Glutamatergic neuron (in vitro differentiated cells): ENCODE measurements at regions not wholly inside any gene's neighbourhood (a gene's known extent, or its start where the extent isn't known, plus 50 kb on each side); places are given as distances from the start of the nearest gene placed in this dataset.

Experiments used
- DNase-seq: peaks from one replicate; pipeline ENCODE4 v3.0.0; 2022
- H3K27ac Mint-ChIP-seq: one replicate; pipeline ENCODE4 v1.8.0; 2020; ENCODE audit warnings: mild to moderate bottlenecking, mixed read lengths, inconsistent platforms; ENCODE audit not compliant: unreplicated experiment
- H3K27me3 Mint-ChIP-seq: one replicate; pipeline ENCODE4 v1.8.0; 2020; ENCODE audit warnings: mild to moderate bottlenecking, moderate library complexity, mixed read lengths, inconsistent platforms; ENCODE audit not compliant: unreplicated experiment
- H3K36me3 Mint-ChIP-seq: one replicate; pipeline ENCODE4 v1.8.0; 2020; ENCODE audit warnings: mild to moderate bottlenecking, mixed read lengths, inconsistent platforms; ENCODE audit not compliant: unreplicated experiment
- H3K4me1 Mint-ChIP-seq: one replicate; pipeline ENCODE4 v1.8.0; 2020; ENCODE audit warnings: mild to moderate bottlenecking, low read depth, mixed read lengths, inconsistent platforms; ENCODE audit not compliant: unreplicated experiment
- H3K4me3 Mint-ChIP-seq: one replicate; pipeline ENCODE4 v1.8.0; 2020; ENCODE audit warnings: mild to moderate bottlenecking, mixed read lengths, inconsistent platforms; ENCODE audit not compliant: unreplicated experiment
- H3K9me3 Mint-ChIP-seq: one replicate; pipeline ENCODE4 v1.8.0; 2020; ENCODE audit warnings: mild to moderate bottlenecking, moderate library complexity, mixed read lengths, inconsistent platforms; ENCODE audit not compliant: unreplicated experiment
- TF ChIP-seq, protein P1 (sequence below): fragments of 200-600 bp; sonication (generic); IDR thresholded peaks from one replicate; pipeline ENCODE4 v1.5.0; 2021; ENCODE audit not compliant: partially characterized antibody, unreplicated experiment

DNA sequence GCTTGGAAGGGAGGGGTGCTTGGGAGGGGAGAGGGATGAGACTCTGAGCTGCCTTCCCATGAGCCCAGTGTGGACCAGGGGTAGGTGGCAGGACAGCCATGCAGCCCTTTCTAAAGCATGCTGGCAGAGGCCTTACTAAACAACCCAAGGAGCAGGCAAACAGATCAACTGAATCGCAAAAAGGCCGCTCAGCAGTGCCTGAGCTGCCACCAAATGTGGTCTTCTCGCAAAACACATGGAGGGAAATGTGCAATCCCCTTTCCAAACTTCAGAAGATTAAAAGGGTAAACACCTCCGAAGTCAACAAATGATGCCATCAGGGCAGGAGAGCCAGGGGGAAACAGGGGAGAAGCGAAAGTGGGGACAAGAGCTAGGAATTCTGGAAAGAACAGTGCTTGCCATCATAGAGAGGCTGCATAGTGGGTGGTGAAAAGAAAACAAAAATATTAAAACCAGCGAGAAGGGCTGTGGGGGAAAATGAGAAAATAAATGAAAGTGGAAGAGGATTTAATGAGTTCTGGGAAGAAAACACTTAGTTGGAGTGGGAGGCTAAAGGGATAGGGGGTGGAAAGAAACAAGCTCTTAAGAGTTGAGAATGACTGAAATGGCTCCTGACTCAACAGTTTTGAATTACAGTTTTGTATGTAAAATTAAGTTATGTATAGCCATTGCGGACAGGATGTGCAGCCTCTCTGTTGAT is 62.2 kb upstream of the ZNF32 start:
- no peaks in the 10 kb centered on the region for H3K36me3 Mint-ChIP-seq
- H3K27ac Mint-ChIP-seq, result no peak overlapping the region
- DNase-seq, result no peak
- TF ChIP-seq, protein P1, sequence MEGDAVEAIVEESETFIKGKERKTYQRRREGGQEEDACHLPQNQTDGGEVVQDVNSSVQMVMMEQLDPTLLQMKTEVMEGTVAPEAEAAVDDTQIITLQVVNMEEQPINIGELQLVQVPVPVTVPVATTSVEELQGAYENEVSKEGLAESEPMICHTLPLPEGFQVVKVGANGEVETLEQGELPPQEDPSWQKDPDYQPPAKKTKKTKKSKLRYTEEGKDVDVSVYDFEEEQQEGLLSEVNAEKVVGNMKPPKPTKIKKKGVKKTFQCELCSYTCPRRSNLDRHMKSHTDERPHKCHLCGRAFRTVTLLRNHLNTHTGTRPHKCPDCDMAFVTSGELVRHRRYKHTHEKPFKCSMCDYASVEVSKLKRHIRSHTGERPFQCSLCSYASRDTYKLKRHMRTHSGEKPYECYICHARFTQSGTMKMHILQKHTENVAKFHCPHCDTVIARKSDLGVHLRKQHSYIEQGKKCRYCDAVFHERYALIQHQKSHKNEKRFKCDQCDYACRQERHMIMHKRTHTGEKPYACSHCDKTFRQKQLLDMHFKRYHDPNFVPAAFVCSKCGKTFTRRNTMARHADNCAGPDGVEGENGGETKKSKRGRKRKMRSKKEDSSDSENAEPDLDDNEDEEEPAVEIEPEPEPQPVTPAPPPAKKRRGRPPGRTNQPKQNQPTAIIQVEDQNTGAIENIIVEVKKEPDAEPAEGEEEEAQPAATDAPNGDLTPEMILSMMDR, result no peak
- H3K4me3 Mint-ChIP-seq, result no peak overlapping the region
- H3K27me3 Mint-ChIP-seq, result peaks cover 8% of the 10 kb centered on the region
- H3K4me1 Mint-ChIP-seq, result no peaks in the 10 kb centered on the region
- peaks cover 3% of the 10 kb centered on the region for H3K9me3 Mint-ChIP-seq

DNA sequence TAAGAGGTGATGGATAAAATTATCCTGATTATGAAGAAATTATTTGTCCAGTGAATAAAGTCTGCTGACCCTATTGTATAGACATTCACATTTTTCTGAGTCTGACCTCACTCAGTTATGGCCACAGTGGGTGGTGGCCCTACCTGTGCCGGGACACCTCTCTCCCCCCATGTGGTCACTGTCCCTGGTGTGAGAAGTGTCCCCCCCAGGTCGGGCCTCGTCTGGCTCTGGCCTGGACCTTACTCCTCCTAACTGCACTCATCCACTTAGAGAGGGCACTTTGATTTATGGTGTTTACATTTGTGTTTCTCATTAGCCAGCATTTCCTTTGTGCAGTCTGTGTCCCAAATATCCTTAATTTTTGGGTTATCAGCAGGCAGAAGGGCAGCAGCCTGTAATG is 59.6 kb upstream of the ZNF32 start:
- TF ChIP-seq, protein P1, result no peak
- H3K9me3 Mint-ChIP-seq, result peaks cover 3% of the 10 kb centered on the region
- no peak overlapping the region for H3K27ac Mint-ChIP-seq
- H3K27me3 Mint-ChIP-seq, result peaks cover 6% of the 10 kb centered on the region
- H3K4me1 Mint-ChIP-seq, result no peaks in the 10 kb centered on the region
- H3K36me3 Mint-ChIP-seq, result peaks cover 5% of the 10 kb centered on the region
- no peak overlapping the region for H3K4me3 Mint-ChIP-seq
- DNase-seq, result no peak

DNA sequence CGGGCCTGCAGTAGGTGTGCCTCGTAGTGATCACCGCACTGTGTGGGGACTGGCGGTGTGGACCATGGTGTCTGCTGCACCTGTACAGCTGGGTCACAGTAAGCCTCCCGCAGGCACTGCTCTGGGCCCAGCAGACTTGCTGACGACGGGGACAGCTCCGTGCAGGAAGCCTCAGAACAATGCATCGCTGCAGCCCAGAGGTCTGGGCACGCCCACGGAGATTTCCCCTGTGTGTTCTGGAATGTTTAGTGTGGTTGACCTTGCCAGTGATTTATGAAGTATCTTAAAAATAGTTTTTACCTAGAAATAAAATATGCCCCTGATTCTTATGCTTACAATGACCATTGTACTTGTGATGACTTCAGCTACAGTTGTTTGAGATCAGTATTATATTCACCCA is 59.1 kb upstream of the ZNF32 start:
- peaks cover 3% of the 10 kb centered on the region for H3K9me3 Mint-ChIP-seq
- H3K4me1 Mint-ChIP-seq, result no peaks in the 10 kb centered on the region
- H3K36me3 Mint-ChIP-seq, result peaks cover 5% of the 10 kb centered on the region
- TF ChIP-seq, protein P1, result no peak
- peaks cover 6% of the 10 kb centered on the region for H3K27me3 Mint-ChIP-seq
- no peak overlapping the region for H3K27ac Mint-ChIP-seq
- no peak overlapping the region for H3K4me3 Mint-ChIP-seq
- DNase-seq, result no peak

DNA sequence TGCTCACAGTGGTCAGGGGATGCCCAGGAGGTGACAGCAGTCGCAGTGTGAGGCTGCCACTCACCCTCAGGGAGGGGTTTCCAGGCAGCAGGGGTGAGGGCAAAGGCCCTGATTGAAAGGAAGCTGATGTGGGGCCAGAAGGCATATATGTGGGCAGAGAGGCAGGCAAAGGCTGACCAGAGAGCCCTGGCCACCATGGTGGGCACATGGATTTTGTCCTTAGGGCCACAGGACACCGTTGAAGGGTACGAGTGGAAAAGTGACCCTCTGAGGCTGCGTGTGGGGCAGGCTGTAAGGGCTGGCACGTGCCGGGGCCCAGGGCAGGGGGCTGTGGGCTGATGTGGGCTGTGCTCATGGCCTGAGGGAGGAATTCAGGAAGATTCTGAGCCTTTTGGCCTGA is 57.5 kb upstream of the ZNF32 start:
- Mint-ChIP-seq H3K36me3 (peaks cover 5% of the 10 kb centered on the region), H3K4me1 (no peaks in the 10 kb centered on the region), H3K27ac (no peak overlapping the region), H3K9me3 (peaks cover 3% of the 10 kb centered on the region), H3K27me3 (peaks cover 3% of the 10 kb centered on the region), H3K4me3 (no peak overlapping the region)
- no peak for DNase-seq
- TF ChIP-seq, protein P1, result no peak

DNA sequence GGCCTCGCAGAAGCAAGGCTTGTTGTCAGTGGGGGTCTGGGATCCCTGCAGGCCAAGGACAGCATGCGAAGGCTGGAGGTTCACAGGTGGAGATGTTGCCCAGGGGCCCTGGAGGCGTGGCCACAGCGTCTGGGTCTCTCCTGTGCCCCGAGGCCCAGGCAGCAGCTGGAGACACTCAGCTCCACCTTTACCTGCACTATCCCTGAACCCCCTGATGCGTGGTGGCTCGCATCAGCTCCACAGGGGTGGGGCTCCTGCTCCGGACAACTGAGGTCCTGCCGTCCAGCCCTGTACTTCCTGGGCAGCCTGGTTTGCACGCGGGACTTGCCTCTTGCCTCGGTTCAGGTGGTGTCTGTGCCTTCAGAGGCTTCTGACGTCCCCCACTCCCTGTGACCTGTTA is 54.6 kb upstream of the ZNF32 start:
- H3K27ac Mint-ChIP-seq, result no peak overlapping the region
- TF ChIP-seq, protein P1, result no peak
- no peak for DNase-seq
- H3K36me3 Mint-ChIP-seq, result peaks cover 5% of the 10 kb centered on the region
- H3K4me1 Mint-ChIP-seq, result no peaks in the 10 kb centered on the region
- no peaks in the 10 kb centered on the region for H3K27me3 Mint-ChIP-seq
- H3K4me3 Mint-ChIP-seq, result no peak overlapping the region
- peaks cover 3% of the 10 kb centered on the region for H3K9me3 Mint-ChIP-seq
